ENCODE measurements at regions not wholly inside any gene's neighbourhood (a gene's known extent, or its start where the extent isn't known, plus 50 kb on each side); places are given as distances from the start of the nearest gene placed in this dataset.

DNA sequence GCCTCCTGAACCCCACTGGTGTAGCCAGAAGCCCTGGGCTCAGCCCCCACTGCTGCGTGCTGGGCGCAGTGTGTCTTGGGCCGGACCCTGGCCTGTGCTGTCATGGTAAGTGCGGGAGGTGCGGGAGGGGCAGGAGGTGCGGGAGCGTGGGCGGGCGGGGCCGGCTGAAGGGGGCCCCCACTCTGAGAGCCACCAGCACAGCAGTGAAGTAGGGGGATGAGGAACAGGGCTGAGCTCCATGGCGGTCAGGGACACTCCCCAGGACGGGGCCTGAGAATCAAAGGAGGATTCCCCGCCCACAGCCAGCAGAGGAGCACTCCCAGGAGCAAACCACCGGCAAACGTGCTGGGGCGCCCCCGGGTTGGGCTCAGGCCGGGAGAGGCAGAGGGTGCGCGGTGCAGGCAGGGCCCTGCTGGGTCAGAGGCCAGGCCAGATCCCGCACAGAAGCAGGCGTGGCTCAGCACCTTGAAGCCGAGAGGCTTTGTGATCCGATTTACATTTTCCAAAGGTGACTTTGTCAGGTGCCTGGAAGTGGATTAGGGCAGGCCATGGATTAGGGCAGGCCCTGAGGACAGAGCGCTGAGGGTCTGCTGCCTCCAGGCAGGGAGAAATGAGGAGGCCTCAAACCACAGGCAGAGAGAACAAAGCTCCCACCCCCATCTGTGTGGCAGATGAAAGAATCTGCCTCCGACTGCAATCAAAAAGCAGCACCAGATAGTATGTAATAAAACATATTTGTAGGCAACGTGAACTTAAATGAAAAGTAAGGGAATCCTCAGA, 152.0 kb upstream of the RAB6C start:
- FAIRE-seq (no peak), DNase-seq (ENCODE audit: low read depth, low spot score) (no peak)
- Histone ChIP-seq H3K79me2 (ENCODE audit: control insufficient read depth, insufficient read depth, low read length) (no peaks in the 10 kb centered on the region), H3K36me3 (ENCODE audit: control insufficient read depth in 2 of 2, extremely low read depth in 1 of 2, insufficient read depth in 2 of 2, low read length in 2 of 2) (no peaks in the 10 kb centered on the region), H2AFZ (ENCODE audit: low read depth, low read length) (no peak overlapping the region), H3K4me3 (replicated peaks in 1 of 3; ENCODE audit: insufficient read depth in 1 of 3, low read depth in 1 of 3, low read length in 3 of 3) (no peak overlapping the region), H3K27me3 (ENCODE audit: control insufficient read depth in 2 of 2, insufficient read depth in 2 of 2, low read length in 2 of 2) (no peaks in the 10 kb centered on the region), H3K27ac (ENCODE audit: insufficient read depth, low read depth, low read length) (no peak overlapping the region), H3K9me1 (replicated peaks; ENCODE audit: control insufficient read depth, extremely low read depth, insufficient read depth, low read length) (no peaks in the 10 kb centered on the region), H3K9me3 (replicated peaks; ENCODE audit: control insufficient read depth, insufficient read depth, low read length) (no peaks in the 10 kb centered on the region), H3K4me2 (ENCODE audit: insufficient read depth, low read length) (no peak overlapping the region), H3K9ac (replicated peaks; ENCODE audit: extremely low read depth, insufficient read depth, low read length) (no peak overlapping the region), H3K4me1 (ENCODE audit: control insufficient read depth, extremely low read depth, insufficient read depth, low read length) (no peaks in the 10 kb centered on the region), H4K20me1 (replicated peaks; ENCODE audit: control insufficient read depth, extremely low read depth, insufficient read depth, low read length) (no peaks in the 10 kb centered on the region)
- CTCF ChIA-PET: no interaction called here
- intact Hi-C loops (cut with micrococcal nuclease): no loop called here
- BruUV-seq (replicated peaks): no TSS peak
- POLR2A ChIA-PET: no interaction called here
- dilution Hi-C loops (cut with MboI; ENCODE audit: extremely low pct_ligation_motif_present, low sequenced_read_pairs): no loop called here
- TF ChIP-seq MAX (IDR thresholded peaks at IDR 0.05; ENCODE audit: insufficient read depth, insufficient read length): no peak
- TF ChIP-seq FOS (IDR thresholded peaks at IDR 0.05; ENCODE audit: borderline replicate concordance, insufficient read depth, low read length): no peak
- TF ChIP-seq, protein P1, sequence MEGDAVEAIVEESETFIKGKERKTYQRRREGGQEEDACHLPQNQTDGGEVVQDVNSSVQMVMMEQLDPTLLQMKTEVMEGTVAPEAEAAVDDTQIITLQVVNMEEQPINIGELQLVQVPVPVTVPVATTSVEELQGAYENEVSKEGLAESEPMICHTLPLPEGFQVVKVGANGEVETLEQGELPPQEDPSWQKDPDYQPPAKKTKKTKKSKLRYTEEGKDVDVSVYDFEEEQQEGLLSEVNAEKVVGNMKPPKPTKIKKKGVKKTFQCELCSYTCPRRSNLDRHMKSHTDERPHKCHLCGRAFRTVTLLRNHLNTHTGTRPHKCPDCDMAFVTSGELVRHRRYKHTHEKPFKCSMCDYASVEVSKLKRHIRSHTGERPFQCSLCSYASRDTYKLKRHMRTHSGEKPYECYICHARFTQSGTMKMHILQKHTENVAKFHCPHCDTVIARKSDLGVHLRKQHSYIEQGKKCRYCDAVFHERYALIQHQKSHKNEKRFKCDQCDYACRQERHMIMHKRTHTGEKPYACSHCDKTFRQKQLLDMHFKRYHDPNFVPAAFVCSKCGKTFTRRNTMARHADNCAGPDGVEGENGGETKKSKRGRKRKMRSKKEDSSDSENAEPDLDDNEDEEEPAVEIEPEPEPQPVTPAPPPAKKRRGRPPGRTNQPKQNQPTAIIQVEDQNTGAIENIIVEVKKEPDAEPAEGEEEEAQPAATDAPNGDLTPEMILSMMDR (IDR thresholded peaks at IDR 0.05; ENCODE audit: extremely low read depth in 1 of 2, insufficient read depth in 1 of 2, low read depth in 1 of 2, low read length in 2 of 2): no peak
- no peak for TF ChIP-seq MYC (IDR thresholded peaks at IDR 0.05; ENCODE audit: low read depth, low read length)

DNA sequence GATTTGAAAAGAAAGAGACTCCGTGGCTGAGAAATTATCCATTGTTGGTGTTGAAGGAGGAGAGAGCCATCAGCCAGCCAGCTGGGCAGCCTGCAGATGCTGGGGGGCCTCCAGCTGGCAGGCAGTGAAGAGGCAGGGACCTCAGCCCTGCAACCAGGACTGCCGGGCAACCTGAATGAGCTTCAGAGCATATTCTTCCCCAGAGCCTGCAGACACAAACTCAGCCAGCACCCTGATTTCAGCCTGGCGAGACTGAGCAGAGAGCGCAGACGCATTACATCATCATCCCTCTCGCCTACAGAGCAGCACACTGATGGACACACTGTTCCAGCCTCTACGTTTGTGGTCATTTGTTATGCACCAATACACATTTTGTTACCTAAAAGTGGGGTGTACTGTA, 150.7 kb upstream of the RAB6C start:
- ChIA-PET POLR2A (no interaction called here), CTCF (no interaction called here)
- no peak overlapping the region for H3K9ac ChIP-seq (replicated peaks; ENCODE audit: extremely low read depth, insufficient read depth, low read length)
- no peak overlapping the region for H2AFZ ChIP-seq (ENCODE audit: low read depth, low read length)
- intact Hi-C loops (cut with micrococcal nuclease): no loop called here
- no peak for DNase-seq (ENCODE audit: low read depth, low spot score)
- BruUV-seq (replicated peaks): no TSS peak
- H3K4me1 ChIP-seq (ENCODE audit: control insufficient read depth, extremely low read depth, insufficient read depth, low read length): no peaks in the 10 kb centered on the region
- no peak overlapping the region for H3K4me2 ChIP-seq (ENCODE audit: insufficient read depth, low read length)
- FAIRE-seq: no peak
- H3K9me1 ChIP-seq (replicated peaks; ENCODE audit: control insufficient read depth, extremely low read depth, insufficient read depth, low read length): no peaks in the 10 kb centered on the region
- dilution Hi-C loops (cut with MboI; ENCODE audit: extremely low pct_ligation_motif_present, low sequenced_read_pairs): no loop called here
- TF ChIP-seq POLR2AphosphoS5 (IDR thresholded peaks at IDR 0.05; ENCODE audit: insufficient read depth, low read depth, low read length) (no peak), MAX (IDR thresholded peaks at IDR 0.05; ENCODE audit: insufficient read depth, insufficient read length) (no peak), MYC (IDR thresholded peaks at IDR 0.05; ENCODE audit: low read depth, low read length) (no peak), POLR2A (IDR thresholded peaks at IDR 0.05; ENCODE audit: low read depth, low read length) (no peak), JUN (IDR thresholded peaks at IDR 0.05; ENCODE audit: borderline replicate concordance, insufficient read depth, insufficient read length, low read depth) (no peak), EZH2 (IDR thresholded peaks at IDR 0.05; ENCODE audit: borderline replicate concordance, low read depth, low read length, severe bottlenecking) (no peak), FOS (IDR thresholded peaks at IDR 0.05; ENCODE audit: borderline replicate concordance, insufficient read depth, low read length) (no peak), GATA2 (IDR thresholded peaks at IDR 0.05; ENCODE audit: insufficient read depth, insufficient read length, low read depth, low read length) (no peak)
- TF ChIP-seq, protein P1 (IDR thresholded peaks at IDR 0.05; ENCODE audit: extremely low read depth in 1 of 2, insufficient read depth in 1 of 2, low read depth in 1 of 2, low read length in 2 of 2): no peak
- H3K4me3 ChIP-seq (replicated peaks in 1 of 3; ENCODE audit: insufficient read depth in 1 of 3, low read depth in 1 of 3, low read length in 3 of 3): no peak overlapping the region
- no peaks in the 10 kb centered on the region for H3K9me3 ChIP-seq (replicated peaks; ENCODE audit: control insufficient read depth, insufficient read depth, low read length)
- H3K27ac ChIP-seq (ENCODE audit: insufficient read depth, low read depth, low read length): no peak overlapping the region
- no peaks in the 10 kb centered on the region for H4K20me1 ChIP-seq (replicated peaks; ENCODE audit: control insufficient read depth, extremely low read depth, insufficient read depth, low read length)
- H3K36me3 ChIP-seq (ENCODE audit: control insufficient read depth in 2 of 2, extremely low read depth in 1 of 2, insufficient read depth in 2 of 2, low read length in 2 of 2): no peaks in the 10 kb centered on the region
- no peaks in the 10 kb centered on the region for H3K27me3 ChIP-seq (ENCODE audit: control insufficient read depth in 2 of 2, insufficient read depth in 2 of 2, low read length in 2 of 2)
- no peaks in the 10 kb centered on the region for H3K79me2 ChIP-seq (ENCODE audit: control insufficient read depth, insufficient read depth, low read length)
